GM12878 (cell line): ENCODE measurements at regions not wholly inside any gene's neighbourhood (a gene's known extent, or its start where the extent isn't known, plus 50 kb on each side); places are given as distances from the start of the nearest gene placed in this dataset.

Experiments
- CTCF ChIP-seq, 3 experiments: IDR thresholded peaks in 2 of 3; conservative IDR thresholded peaks in 1 of 3; 2 replicates each; pipeline ENCODE4 v1.5.1; 2011; ENCODE audit warnings: low read depth in 3 of 3, low read length in 3 of 3, mild to moderate bottlenecking in 3 of 3, control low read depth in 2 of 3, moderate library complexity in 2 of 3, inconsistent platforms in 1 of 3, mixed read lengths in 1 of 3; ENCODE audit not compliant: control insufficient read depth in 2 of 3, insufficient read depth in 1 of 3; ENCODE audit errors: extremely low read depth in 1 of 3
- EZH2 ChIP-seq: IDR thresholded peaks from 2 replicates; pipeline ENCODE4 v1.6.1; 2012; ENCODE audit warnings: low read depth, mild to moderate bottlenecking, control low read depth, inconsistent platforms, low read length, borderline replicate concordance; ENCODE audit not compliant: control insufficient read depth
- NFIC ChIP-seq: IDR thresholded peaks from 2 replicates; pipeline ENCODE4 v1.6.1; 2012; ENCODE audit warnings: low read depth, mild to moderate bottlenecking, inconsistent platforms, low read length, moderate library complexity
- NR2F1 ChIP-seq: fragments of 450-650 bp; conservative IDR thresholded peaks from 2 replicates; pipeline ENCODE4 v1.6.1; 2017; ENCODE audit warnings: mild to moderate bottlenecking
- RELB ChIP-seq: fragments of 450-650 bp; IDR thresholded peaks from 2 replicates; pipeline ENCODE4 v1.6.1; 2017; ENCODE audit warnings: low read depth, mild to moderate bottlenecking, moderate library complexity
- USF1 ChIP-seq: IDR thresholded peaks from 2 replicates; pipeline ENCODE4 v1.6.1; 2011; ENCODE audit warnings: borderline replicate concordance, low read depth, mild to moderate bottlenecking, moderate library complexity, mixed read lengths, low read length; ENCODE audit not compliant: insufficient read depth; ENCODE audit errors: extremely low read length
- TF ChIP-seq, protein P1 (sequence below): fragments of 450-650 bp; formaldehyde crosslinking; IDR thresholded peaks from 2 replicates; pipeline ENCODE4 v1.5.0; 2022; ENCODE audit warnings: mild to moderate bottlenecking, missing genetic modification characterization
- TF ChIP-seq, protein P2 (sequence below): IDR thresholded peaks from 2 replicates; pipeline ENCODE4 v1.6.1; 2011; ENCODE audit warnings: low read depth, low read length, improper control_type of control experiment, borderline replicate concordance

GRCh38 chr10:43809211-43809930 lies 160.7 kb upstream of the ZNF32 start (continued):
- no peak for TF ChIP-seq USF1
- TF ChIP-seq NR2F1 = no peak
- TF ChIP-seq RELB = no peak
- TF ChIP-seq, protein P1, sequence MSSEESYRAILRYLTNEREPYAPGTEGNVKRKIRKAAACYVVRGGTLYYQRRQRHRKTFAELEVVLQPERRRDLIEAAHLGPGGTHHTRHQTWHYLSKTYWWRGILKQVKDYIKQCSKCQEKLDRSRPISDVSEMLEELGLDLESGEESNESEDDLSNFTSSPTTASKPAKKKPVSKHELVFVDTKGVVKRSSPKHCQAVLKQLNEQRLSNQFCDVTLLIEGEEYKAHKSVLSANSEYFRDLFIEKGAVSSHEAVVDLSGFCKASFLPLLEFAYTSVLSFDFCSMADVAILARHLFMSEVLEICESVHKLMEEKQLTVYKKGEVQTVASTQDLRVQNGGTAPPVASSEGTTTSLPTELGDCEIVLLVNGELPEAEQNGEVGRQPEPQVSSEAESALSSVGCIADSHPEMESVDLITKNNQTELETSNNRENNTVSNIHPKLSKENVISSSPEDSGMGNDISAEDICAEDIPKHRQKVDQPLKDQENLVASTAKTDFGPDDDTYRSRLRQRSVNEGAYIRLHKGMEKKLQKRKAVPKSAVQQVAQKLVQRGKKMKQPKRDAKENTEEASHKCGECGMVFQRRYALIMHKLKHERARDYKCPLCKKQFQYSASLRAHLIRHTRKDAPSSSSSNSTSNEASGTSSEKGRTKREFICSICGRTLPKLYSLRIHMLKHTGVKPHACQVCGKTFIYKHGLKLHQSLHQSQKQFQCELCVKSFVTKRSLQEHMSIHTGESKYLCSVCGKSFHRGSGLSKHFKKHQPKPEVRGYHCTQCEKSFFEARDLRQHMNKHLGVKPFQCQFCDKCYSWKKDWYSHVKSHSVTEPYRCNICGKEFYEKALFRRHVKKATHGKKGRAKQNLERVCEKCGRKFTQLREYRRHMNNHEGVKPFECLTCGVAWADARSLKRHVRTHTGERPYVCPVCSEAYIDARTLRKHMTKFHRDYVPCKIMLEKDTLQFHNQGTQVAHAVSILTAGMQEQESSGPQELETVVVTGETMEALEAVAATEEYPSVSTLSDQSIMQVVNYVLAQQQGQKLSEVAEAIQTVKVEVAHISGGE (CRISPR knock-in tag) = no peak
- no peak for TF ChIP-seq NFIC
- TF ChIP-seq EZH2 = no peak
- no peak for TF ChIP-seq CTCF (IDR thresholded peaks at IDR 0.05 in 2 of 3, conservative IDR thresholded peaks at IDR 0.05 in 1 of 3; ENCODE audit: control insufficient read depth in 2 of 3, extremely low read depth in 1 of 3, insufficient read depth in 1 of 3, low read depth in 3 of 3, low read length in 3 of 3)
- TF ChIP-seq, protein P2, sequence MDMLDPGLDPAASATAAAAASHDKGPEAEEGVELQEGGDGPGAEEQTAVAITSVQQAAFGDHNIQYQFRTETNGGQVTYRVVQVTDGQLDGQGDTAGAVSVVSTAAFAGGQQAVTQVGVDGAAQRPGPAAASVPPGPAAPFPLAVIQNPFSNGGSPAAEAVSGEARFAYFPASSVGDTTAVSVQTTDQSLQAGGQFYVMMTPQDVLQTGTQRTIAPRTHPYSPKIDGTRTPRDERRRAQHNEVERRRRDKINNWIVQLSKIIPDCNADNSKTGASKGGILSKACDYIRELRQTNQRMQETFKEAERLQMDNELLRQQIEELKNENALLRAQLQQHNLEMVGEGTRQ = no peak
